Esophagus squamous epithelium (tissue), 4 donors: ENCODE measurements at regions not wholly inside any gene's neighbourhood (a gene's known extent, or its start where the extent isn't known, plus 50 kb on each side); places are given as distances from the start of the nearest gene placed in this dataset.

Experiments
- CTCF ChIP-seq, 6 experiments: fragments of 450-650 bp in 4 of 6; fragments of 200-600 bp in 2 of 6; sonication (generic) in 2 of 6; IDR thresholded peaks; one replicate each; pipeline ENCODE4 v1.5.1; 2016 to 2019; ENCODE audit warnings: antibody characterized with exemption in 6 of 6, mild to moderate bottlenecking in 4 of 6, moderate library complexity in 4 of 6
- POLR2A ChIP-seq, 4 donors: fragments of 450-650 bp; IDR thresholded peaks; one replicate each; pipeline ENCODE4 v1.6.1; 2017; ENCODE audit warnings: antibody characterized with exemption in 4 of 4, mild to moderate bottlenecking in 4 of 4, moderate library complexity in 3 of 4

- TF ChIP-seq CTCF (IDR thresholded peaks at IDR 0.05) (no peak), POLR2A (IDR thresholded peaks at IDR 0.05) (no peak)
Observed at GRCh38 chr2:42922293-42922692, 129.9 kb upstream of the HAAO start.
